ENCODE measurements at regions not wholly inside any gene's neighbourhood (a gene's known extent, or its start where the extent isn't known, plus 50 kb on each side); places are given as distances from the start of the nearest gene placed in this dataset.

GRCh38 chr16:5850632-5851392, 753.2 kb upstream of the EEF2KMT start:
- DNase-seq (ENCODE audit: low spot score) (no peak), ATAC-seq (no peak)

GRCh38 chr16:5845046-5845445, 747.5 kb upstream of the EEF2KMT start:
- ATAC-seq (no peak), DNase-seq (ENCODE audit: low spot score) (no peak)

- DNase-seq (ENCODE audit: low spot score) (no peak), ATAC-seq (no peak)
Measured at GRCh38 chr16:5841974-5842373, 744.4 kb upstream of the EEF2KMT start.

DNA sequence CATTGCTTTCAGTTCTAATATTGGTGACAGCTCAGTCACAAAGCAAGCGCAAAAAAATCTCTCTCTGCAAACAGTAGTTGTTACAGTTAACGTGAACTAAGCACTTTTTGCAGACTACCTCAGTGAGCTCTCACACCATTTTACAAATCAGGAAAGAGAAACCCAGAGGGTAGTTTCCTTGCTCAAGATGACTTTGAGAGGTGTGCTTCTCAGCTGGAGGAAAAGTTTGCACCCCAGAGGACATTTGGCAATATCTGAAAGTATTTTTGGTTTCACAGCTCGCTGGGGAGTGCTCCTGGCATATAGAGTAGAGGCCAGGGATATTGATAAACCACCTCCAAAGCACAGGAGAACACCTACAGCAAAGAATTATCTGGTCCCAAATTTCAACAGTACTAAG, 741.1 kb upstream of the EEF2KMT start:
- DNase-seq (ENCODE audit: low spot score) (no peak), ATAC-seq (no peak)

DNA sequence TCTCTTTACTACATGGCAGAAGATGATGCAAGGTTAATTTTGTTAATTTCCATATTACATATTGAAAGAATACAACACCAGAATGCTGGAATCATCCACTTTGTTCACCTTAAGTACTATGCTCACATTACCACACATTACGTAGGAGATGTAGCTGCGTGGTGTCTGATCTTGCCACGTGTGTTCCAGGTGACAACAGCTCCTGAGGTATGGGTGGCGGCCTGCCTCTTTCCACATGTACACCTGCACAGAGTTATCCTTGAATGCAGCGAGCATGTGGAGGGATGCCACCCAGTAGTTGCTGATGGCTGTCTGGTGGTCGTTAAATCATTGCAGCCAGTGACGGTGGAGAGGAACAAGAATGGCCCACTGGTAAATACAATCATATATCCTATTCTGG, 740.5 kb upstream of the EEF2KMT start:
- ATAC-seq (no peak), DNase-seq (ENCODE audit: low spot score) (no peak)

DNA sequence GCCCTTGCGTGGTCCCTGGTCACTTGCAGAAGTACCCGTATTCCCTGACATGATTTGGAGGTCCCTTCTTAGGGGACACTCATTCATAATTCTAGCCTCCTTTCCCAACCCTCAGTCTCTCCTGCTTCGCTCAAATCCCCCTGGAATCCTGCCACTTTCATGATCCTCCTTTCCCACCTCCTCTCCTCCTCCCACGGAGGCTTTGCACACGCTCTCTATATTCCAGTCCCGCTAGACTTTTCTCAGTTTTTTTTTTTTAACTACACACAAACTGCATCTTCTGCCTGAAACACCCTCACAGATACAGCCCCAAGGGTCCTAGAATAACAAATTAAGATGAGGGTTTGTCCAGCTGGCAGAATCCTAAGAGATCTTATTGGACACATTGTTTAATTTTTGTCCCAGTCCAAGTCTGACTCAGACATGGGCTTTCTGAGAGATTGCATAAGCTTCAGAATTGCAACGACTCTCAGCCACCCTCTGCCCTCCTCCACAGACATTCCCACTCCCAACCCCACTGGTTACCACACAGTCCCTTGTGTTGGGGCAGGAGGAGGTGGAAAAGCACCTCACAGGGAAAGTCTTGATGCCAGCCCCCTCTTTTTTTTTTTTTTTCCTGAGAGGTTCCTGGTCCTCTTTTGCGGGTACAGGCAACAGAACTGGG, 739.5 kb upstream of the EEF2KMT start:
- no peak for DNase-seq (ENCODE audit: low spot score)
- ATAC-seq = no peak

DNA sequence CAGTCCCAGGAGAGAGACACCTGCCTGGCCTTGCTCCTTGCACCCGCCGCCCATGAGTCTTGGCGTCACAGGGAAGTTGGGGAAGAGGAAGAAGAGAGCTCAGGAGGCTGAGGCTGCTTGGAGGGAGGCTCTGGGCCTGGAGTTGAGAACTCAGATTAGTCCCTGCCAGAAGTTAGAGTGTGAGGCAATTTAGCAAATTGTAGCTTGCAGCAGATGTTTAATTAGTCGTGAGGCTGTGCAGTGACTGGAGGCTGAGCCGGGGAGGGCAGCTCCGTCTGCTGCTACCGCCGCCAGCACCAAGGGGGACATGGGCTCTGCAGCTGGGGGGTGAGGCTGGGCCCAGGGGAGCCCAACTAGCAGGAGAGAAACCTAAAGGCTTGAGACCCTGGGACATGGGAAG, 738.3 kb upstream of the EEF2KMT start:
- ATAC-seq = no peak
- no peak for DNase-seq (ENCODE audit: low spot score)

- ATAC-seq (no peak), DNase-seq (ENCODE audit: low spot score) (no peak)
Measured at GRCh38 chr16:5826332-5826731, 728.7 kb upstream of the EEF2KMT start.

- DNase-seq (ENCODE audit: low spot score) (no peak), ATAC-seq (no peak)
Measured at GRCh38 chr16:5820472-5820871, 722.9 kb upstream of the EEF2KMT start.

GRCh38 chr16:5815570-5816237, 718.1 kb upstream of the EEF2KMT start:
- ATAC-seq (no peak), DNase-seq (ENCODE audit: low spot score) (no peak)

DNA sequence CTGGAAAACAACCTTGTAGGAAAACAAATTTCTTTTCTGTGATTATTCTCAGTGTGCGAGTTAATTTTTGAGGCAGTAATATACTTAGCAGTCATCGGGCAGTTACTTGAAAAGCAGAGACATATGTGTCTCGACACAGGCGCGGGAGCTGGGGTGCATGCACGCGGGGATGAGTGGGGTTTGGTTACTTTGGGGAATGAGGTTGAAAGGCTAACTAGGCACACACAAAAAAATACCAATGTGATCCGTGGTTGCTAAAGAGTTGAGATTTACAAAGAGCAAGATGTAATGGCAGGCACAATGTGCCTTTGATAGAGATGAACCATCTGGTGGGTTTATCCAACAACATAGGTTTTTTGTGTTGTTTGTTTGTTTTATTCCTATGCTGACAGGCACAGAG, 703.8 kb upstream of the EEF2KMT start:
- DNase-seq (ENCODE audit: low spot score) (no peak), ATAC-seq (no peak)

DNA sequence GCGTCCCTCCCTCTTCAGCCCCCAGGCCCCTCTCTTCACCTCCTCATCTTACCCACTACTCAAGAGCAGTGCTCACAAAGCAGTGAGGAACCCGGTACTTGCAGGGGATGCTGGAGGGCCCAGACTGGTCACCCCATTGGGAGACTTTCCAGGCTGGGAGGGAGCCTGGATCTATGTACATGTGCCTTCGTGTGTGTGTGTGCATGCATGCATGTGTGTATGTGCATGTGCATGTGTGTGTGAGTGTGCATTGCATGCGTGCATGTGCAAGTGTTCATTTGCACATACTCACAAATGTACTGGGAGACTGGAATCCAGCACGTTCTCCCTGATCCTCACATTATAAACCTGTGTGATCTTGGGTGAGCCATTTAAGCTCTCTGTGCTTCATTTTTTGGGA, 696.0 kb upstream of the EEF2KMT start:
- ATAC-seq = no peak
- no peak for DNase-seq (ENCODE audit: low spot score)

GRCh38 chr16:5791011-5791657, 693.5 kb upstream of the EEF2KMT start:
- ATAC-seq (no peak), DNase-seq (ENCODE audit: low spot score) (no peak)

DNA sequence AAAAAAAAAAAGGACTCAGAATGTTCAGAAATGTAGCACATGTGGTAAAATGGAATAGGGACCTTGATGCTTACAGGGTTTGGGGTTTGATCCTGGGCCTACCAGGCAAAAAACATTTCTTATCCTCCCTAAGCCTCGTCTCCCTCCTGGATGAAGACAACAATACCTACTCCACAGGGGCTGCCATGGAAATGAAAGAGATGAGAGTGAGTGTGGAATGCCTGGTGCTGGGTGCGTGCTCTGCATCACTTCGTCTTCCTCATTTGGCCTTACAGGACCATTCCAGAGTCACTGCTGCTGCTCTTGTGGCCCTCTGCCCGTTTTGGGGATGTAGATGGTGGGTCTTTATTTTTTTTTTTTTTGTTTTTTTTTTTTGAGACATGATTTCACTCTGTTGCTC, 692.9 kb upstream of the EEF2KMT start:
- no peak for DNase-seq (ENCODE audit: low spot score)
- ATAC-seq = no peak

GRCh38 chr16:5789033-5789432, 691.4 kb upstream of the EEF2KMT start:
- DNase-seq (ENCODE audit: low spot score) (no peak), ATAC-seq (no peak)

DNA sequence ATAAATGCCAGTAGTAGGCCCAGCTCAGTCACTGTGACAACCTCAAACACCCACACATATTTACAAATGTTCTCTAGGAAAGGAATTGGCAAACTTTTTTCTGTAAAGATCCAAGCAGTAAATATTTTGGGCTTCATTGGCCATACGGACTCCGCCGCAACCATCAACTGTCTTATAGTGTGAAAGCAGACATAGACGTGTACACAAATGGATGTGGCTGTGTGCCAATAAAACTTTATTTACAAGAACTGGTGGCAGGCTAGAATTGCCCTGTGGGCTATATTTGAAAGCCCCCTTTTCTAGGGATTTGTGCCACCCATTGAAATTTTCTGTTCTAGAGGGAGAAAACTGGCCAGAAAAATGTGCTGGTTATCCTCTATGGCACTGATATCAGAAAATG, 683.8 kb upstream of the EEF2KMT start:
- DNase-seq (ENCODE audit: low spot score) (no peak), ATAC-seq (no peak)

DNA sequence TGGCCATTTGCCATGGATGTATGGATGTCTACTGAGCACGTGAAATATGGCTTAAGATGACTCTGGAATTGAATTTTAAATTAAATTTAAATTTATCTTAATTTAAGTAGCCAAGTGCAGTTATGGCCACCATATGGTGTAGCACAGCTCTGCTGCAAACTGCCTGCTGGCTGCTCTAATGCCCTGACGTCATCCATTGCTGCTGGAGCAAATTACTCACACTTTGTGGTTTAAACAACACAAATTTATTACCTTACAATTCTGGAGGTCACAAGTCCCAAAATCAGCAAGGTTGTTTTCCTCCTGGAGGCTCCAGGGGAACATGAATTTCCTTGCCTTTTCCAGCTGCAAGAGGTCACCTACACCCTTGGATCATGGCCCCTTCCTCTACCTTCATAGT, 679.3 kb upstream of the EEF2KMT start:
- DNase-seq (ENCODE audit: low spot score) (no peak), ATAC-seq (no peak)

GRCh38 chr16:5775916-5776315, 678.3 kb upstream of the EEF2KMT start:
- ATAC-seq = no peak
- DNase-seq (ENCODE audit: low spot score) = no peak

GRCh38 chr16:5770118-5770517, 672.5 kb upstream of the EEF2KMT start:
- DNase-seq (ENCODE audit: low spot score) = no peak

DNA sequence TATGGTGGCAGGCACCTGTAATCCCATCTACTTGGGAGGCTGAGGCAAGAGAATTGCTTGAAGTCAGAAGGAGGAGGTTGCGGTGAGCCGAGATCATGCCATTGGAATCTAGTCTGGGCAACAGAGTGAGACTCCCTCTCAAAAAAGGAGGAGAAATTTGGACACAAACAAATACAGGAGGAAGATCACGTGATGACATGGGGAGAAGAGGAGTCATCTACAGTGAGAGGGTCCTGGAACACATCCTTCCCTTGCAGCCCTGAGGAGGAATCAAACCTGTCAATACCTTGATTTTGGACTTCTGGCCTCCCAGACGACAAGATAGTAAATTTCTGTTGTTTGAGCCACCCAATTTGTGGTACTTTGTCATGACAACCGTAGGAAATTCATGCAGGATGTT, 671.9 kb upstream of the EEF2KMT start:
- no peak for ATAC-seq
- no peak for DNase-seq (ENCODE audit: low spot score)

More at GRCh38 chr16:5770118-5770517, 672.5 kb upstream of the EEF2KMT start:
- no peak for ATAC-seq

GRCh38 chr16:5768445-5768844, 670.9 kb upstream of the EEF2KMT start:
- no peak for ATAC-seq
- DNase-seq (ENCODE audit: low spot score) = no peak

GRCh38 chr16:5763176-5763575, 665.6 kb upstream of the EEF2KMT start:
- ATAC-seq (no peak), DNase-seq (ENCODE audit: low spot score) (no peak)
